Stimulated activated naive CD4-positive, alpha-beta T cell (primary cell): ENCODE measurements at regions not wholly inside any gene's neighbourhood (a gene's known extent, or its start where the extent isn't known, plus 50 kb on each side); places are given as distances from the start of the nearest gene placed in this dataset.

Source experiments
- DNase-seq, 6 experiments: peaks; one replicate each; lab custom pipeline; 2025; lab: John Stamatoyannopoulos, UW

- no peak for DNase-seq
These were observed 201.3 kb upstream of the GALNT5 start for GRCh38 chr2:157056200-157056676.

- no peak for DNase-seq
These were observed 199.3 kb upstream of the GALNT5 start for GRCh38 chr2:157058161-157058560.

GRCh38 chr2:157059036-157059435 lies 198.5 kb upstream of the GALNT5 start:
- DNase-seq = no peak

GRCh38 chr2:157061799-157062198 lies 195.7 kb upstream of the GALNT5 start:
- DNase-seq = no peak

- DNase-seq = no peak
These were observed 189.9 kb upstream of the GALNT5 start for GRCh38 chr2:157067562-157067961.

- no peak for DNase-seq
These were observed 189.3 kb upstream of the GALNT5 start for GRCh38 chr2:157068237-157068636.

GRCh38 chr2:157075924-157076323 lies 181.6 kb upstream of the GALNT5 start:
- no peak for DNase-seq

- no peak for DNase-seq
These were observed 180.9 kb upstream of the GALNT5 start for GRCh38 chr2:157076526-157077161.

GRCh38 chr2:157077753-157078350 lies 179.7 kb upstream of the GALNT5 start:
- DNase-seq = no peak

- no peak for DNase-seq
These were observed 174.6 kb upstream of the GALNT5 start for GRCh38 chr2:157082950-157083349.

GRCh38 chr2:157085522-157085921 lies 172.0 kb upstream of the GALNT5 start:
- DNase-seq = no peak

GRCh38 chr2:157087373-157088002 lies 170.0 kb upstream of the GALNT5 start:
- DNase-seq = no peak

- DNase-seq = no peak
These were observed 163.8 kb upstream of the GALNT5 start for GRCh38 chr2:157093666-157094065.

- DNase-seq = no peak
These were observed 152.1 kb upstream of the GALNT5 start for GRCh38 chr2:157105372-157105771.

GRCh38 chr2:157106950-157107349 lies 150.6 kb upstream of the GALNT5 start:
- no peak for DNase-seq

- no peak for DNase-seq
These were observed 150.0 kb upstream of the GALNT5 start for GRCh38 chr2:157107460-157107859.

GRCh38 chr2:157107877-157108276 lies 149.6 kb upstream of the GALNT5 start:
- no peak for DNase-seq

GRCh38 chr2:157122776-157123175 lies 134.7 kb upstream of the GALNT5 start:
- DNase-seq = no peak

GRCh38 chr2:157124731-157125130 lies 132.8 kb upstream of the GALNT5 start:
- no peak for DNase-seq

GRCh38 chr2:157125685-157126084 lies 131.8 kb upstream of the GALNT5 start:
- no peak for DNase-seq

- no peak for DNase-seq
These were observed 130.1 kb upstream of the GALNT5 start for GRCh38 chr2:157127249-157128012.

- DNase-seq = no peak
These were observed 113.6 kb upstream of the GALNT5 start for GRCh38 chr2:157143901-157144300.

GRCh38 chr2:157149270-157149669 lies 108.2 kb upstream of the GALNT5 start:
- DNase-seq = no peak
